ENCODE measurements at regions not wholly inside any gene's neighbourhood (a gene's known extent, or its start where the extent isn't known, plus 50 kb on each side); places are given as distances from the start of the nearest gene placed in this dataset.

- TF ChIP-seq CTCF (IDR thresholded peaks at IDR 0.05; ENCODE audit: low read depth, low read length) (no peak), EZH2phosphoT487 (IDR thresholded peaks at IDR 0.05; ENCODE audit: low read depth) (no peak)
These were observed 143.0 kb downstream of the SALL1 start for GRCh38 chr16:51008037-51008436.
